COR-L47 (cell line): ENCODE measurements at regions not wholly inside any gene's neighbourhood (a gene's known extent, or its start where the extent isn't known, plus 50 kb on each side); places are given as distances from the start of the nearest gene placed in this dataset.
"Not testable (repeated sequence)": the region's sequence is repeated elsewhere in the genome, so short reads cannot be mapped to it uniquely, and the experiment has no call there.

Source experiments
- DNase-seq: peaks from one replicate; lab custom pipeline; 2025; lab: John Stamatoyannopoulos, UW

- DNase-seq, result no peak
Measured at GRCh38 chr12:112711026-112711425, 80.5 kb upstream of the RPH3A start.

GRCh38 chr12:112711507-112711906, 80.0 kb upstream of the RPH3A start:
- no peak for DNase-seq

- not testable (repeated sequence) for DNase-seq
Measured at GRCh38 chr12:112712751-112713150, 78.8 kb upstream of the RPH3A start.

GRCh38 chr12:112713471-112713870, 78.1 kb upstream of the RPH3A start:
- DNase-seq, result no peak

GRCh38 chr12:112714166-112714710, 77.3 kb upstream of the RPH3A start:
- DNase-seq, result no peak

GRCh38 chr12:112716099-112717093, 75.2 kb upstream of the RPH3A start:
- no peak for DNase-seq

GRCh38 chr12:112728864-112729263, 62.7 kb upstream of the RPH3A start:
- DNase-seq, result no peak

GRCh38 chr12:112734859-112735695, 56.5 kb upstream of the RPH3A start:
- DNase-seq, result no peak

GRCh38 chr12:112738531-112738930, 53.0 kb upstream of the RPH3A start:
- DNase-seq, result no peak

GRCh38 chr12:112740387-112740934, 51.1 kb upstream of the RPH3A start:
- DNase-seq, result no peak

- no peak for DNase-seq
Measured at GRCh38 chr12:112741106-112741505, 50.4 kb upstream of the RPH3A start.
